Activated T-cell treated with anti-CD3 and anti-CD28 coated beads for 1 hour (primary cell): ENCODE measurements at regions not wholly inside any gene's neighbourhood (a gene's known extent, or its start where the extent isn't known, plus 50 kb on each side); places are given as distances from the start of the nearest gene placed in this dataset.
"Not testable (repeated sequence)": the region's sequence is repeated elsewhere in the genome, so short reads cannot be mapped to it uniquely, and the experiment has no call there.

Source experiments
- DNase-seq: peaks from one replicate; pipeline ENCODE4 v3.0.0-alpha.2; 2020; ENCODE audit warnings: low read depth

DNA sequence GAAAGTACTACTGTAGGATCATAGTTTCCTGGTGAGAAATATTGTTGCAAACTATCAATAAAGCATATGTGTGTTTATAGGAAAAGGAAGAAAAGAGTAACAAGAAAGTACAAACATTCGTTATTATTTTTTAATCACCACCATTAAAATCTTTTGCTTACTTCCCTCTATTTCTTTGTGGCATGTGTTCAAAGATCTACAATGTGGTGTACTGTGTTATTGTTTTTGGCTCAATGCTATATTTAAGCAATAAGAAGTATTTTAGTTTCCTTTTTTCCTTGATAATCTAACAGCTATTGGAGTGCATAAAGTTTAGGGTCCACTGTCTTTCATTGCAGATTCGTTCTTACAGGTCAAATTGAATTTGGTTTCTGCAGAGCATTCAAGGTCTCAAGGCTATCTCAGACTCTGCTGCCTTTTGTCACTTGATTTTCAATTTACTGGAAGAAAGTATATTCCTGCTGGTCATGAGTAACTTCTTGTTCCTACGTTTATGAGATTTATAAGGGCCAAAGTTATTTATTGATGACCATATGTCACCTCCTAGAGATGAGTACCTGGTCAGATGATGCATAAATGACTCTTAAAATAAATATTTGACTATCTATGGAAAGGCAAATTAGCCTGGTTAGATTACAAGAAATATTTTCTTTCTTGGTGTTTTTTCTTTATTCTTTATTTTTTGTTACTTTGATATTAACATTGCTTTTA, 323.0 kb downstream of the TMEM167A start:
- no peak for DNase-seq

- DNase-seq: no peak
These were observed 323.8 kb downstream of the TMEM167A start for GRCh38 chr5:82753374-82753773.

DNA sequence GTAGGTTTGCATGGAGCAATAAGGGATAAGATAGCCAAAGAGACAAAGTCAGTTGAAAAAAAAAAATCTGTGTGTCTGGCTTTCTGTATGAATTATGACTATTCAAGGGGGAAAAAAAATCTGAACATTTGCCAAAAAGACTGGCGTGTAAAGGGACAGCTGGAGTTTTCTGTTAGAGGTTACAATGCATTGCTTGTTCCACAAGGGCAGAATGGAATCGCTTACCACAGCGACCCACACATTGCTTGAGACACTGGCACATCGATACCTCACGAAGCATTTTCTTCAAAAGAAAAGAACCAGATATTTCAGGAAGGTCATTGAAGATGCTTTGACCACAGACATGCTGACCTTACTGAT, 327.8 kb downstream of the TMEM167A start:
- DNase-seq: no peak

DNA sequence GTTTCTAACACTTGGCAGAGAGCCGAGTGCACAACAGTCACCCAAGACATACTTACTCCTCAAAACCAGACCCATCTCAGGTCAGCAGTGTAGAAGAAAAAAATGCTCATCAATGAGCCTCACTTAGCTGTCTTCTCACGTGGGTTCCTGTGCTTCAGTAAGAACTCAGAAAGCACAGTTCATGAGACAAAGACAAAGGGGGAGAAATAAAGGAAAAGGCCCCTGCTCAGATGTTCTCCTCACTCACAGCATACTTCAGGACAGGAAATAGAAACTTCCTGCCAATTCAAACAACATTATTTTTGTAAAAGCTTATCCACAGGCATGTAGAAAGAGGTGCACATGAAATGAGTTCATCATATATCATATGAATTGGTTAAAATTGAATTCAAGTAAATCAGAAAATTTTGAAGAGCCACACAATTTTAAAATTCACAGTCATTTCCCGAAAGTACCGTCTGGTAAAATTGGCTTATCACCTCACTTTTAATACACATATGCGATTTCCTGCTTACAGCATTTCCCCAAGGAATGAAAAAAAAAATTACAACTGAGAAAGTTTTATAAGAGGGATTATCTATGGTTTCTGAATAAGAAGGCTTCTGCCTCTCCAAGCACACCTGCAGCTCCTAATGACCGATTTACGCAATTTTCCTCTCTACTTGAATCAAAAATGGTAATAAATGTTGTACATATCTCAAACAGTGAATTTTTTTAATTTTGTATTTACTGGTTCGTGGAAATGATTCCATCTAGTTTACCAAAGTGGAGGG, 328.3 kb downstream of the TMEM167A start:
- no peak for DNase-seq

- DNase-seq: no peak
These were observed 329.2 kb downstream of the TMEM167A start for GRCh38 chr5:82747986-82748385.

GRCh38 chr5:82745016-82745415, 332.2 kb downstream of the TMEM167A start:
- no peak for DNase-seq

GRCh38 chr5:82738681-82739269, 338.4 kb downstream of the TMEM167A start:
- DNase-seq: no peak

GRCh38 chr5:82735160-82735789, 341.9 kb downstream of the TMEM167A start:
- DNase-seq: no peak

- no peak for DNase-seq
These were observed 342.8 kb downstream of the TMEM167A start for GRCh38 chr5:82734347-82734746.

DNA sequence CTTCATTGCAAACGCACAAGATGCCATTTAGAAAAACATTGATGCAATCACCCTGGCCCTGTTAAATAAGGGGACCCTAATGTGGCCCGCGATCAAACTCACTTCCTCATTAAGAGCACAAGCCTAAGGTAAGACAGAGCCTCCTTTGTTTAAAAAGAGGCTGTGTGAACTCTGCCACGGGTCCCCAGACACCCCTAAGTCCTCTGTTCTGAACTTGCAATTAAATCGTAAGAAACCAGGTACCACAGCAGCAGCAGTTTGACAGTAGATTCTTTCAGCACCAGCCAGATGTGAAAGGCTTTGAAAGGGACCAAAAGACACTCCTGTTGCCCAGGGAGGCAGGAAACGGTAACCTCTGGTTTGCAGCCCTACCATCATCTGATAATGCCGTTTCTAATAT, 346.3 kb downstream of the TMEM167A start:
- DNase-seq: no peak

DNA sequence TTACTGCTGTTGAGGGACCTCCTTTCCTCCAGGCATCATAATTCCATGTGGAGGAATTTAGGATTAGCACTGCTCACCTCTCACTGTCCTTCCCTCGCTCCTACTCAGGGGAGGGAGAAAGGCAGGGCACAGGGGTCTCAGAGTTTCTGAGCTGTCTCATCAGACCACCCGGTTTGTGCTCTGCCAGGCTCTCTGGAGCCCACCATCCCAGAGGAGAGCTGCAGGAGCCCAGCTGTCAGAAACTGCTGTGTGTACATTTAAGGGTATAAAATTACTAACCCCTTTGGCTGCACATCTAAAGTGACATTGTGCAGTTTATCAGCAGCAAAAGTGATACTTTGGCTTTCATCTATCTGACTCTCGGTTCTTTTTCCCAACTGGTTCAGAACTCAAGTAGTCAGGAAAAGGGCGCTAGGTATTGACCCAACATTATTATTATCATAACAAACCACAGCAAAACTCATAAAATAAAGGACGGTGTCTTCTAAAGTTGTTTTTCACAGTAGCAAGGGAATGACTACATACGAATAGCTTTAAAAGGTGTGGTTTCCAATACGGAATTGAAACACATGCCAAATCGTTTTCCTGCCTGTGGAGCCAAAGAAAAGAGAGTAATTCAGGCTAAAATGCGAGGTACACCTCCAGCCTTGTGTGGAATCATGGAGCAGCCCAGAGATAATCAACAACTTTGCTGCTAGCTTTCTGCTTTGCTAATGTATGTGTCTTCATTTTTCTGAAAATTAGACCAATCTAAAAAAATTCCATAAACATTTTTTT, 348.1 kb downstream of the TMEM167A start:
- no peak for DNase-seq

DNA sequence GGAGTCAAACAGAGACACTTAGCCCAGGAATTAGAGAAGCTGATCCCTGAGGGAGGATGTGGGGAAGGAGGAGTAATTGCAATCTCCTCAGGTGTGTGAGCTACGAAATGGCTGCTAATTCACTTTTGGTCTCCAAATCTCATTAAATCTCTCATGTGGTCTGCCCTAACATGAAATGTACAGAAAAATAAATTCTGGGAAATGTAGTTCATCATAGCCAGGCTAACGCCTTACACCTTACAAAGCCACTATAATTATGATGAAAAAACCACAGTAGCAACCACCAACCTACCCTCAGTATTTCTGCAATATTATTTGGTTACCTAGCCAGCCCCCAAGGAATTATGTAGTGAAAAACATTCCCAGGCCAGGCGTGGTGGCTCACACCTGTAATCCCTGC, 354.0 kb downstream of the TMEM167A start:
- DNase-seq: no peak

DNA sequence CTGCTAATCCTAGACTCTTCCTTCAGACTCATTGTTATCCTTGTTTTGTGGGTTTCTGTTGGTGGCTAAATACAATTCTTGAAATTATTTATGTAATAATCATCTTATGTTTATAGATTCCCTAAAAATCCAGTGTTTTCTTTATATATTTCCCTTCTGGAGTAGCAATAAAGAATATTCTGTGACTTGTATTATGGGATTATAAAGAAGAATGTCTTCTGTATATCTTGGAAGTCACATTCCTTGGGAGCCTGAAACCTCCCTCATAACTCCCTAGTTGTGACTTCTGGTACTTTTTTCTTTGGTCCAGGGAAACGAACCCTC, 356.1 kb downstream of the TMEM167A start:
- no peak for DNase-seq

- DNase-seq: no peak
These were observed 356.7 kb downstream of the TMEM167A start for GRCh38 chr5:82720213-82721086.

GRCh38 chr5:82719368-82719767, 357.8 kb downstream of the TMEM167A start:
- no peak for DNase-seq

DNA sequence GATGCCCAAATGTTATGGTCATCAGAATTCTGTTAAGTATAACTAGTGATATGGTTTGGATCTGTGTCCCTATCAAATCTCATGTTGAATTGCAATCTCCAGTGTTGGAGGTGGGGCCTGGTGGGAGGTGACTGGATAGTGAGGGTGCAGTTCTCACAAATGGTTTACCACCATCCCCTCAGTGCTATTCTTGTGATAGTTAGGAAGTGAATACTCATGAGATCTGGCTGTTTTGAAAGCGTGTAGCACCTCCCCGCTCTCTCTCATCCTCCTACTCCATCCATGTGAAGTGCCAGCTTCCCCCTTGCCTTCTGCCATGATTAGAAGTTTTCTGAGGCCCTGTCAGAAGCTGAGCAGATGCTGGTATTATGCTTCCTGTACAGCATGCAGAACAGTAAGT, 359.5 kb downstream of the TMEM167A start:
- DNase-seq: no peak

GRCh38 chr5:82714732-82715131, 362.5 kb downstream of the TMEM167A start:
- not testable (repeated sequence) for DNase-seq

- no peak for DNase-seq
These were observed 363.4 kb downstream of the TMEM167A start for GRCh38 chr5:82713811-82714210.

GRCh38 chr5:82707741-82708140, 369.5 kb downstream of the TMEM167A start:
- no peak for DNase-seq

DNA sequence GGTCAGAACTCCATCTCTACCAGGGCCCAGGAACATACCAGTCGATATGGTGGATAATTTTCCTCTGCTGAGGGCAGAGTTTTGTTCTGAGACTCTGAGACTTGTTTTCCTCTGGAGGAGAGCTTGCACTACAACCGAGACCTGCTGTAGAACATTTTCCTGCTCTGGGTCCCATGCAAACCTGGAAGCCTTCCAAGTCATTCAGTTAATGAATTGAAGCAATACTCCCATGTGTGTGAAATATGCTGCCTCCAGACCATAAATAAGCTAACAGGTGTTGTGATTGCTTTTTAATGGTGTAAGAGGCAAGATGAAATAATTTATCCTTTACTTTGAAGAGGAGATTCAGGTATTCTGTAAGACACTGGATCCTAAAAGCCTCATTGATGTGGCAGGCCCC, 372.8 kb downstream of the TMEM167A start:
- DNase-seq: no peak

DNA sequence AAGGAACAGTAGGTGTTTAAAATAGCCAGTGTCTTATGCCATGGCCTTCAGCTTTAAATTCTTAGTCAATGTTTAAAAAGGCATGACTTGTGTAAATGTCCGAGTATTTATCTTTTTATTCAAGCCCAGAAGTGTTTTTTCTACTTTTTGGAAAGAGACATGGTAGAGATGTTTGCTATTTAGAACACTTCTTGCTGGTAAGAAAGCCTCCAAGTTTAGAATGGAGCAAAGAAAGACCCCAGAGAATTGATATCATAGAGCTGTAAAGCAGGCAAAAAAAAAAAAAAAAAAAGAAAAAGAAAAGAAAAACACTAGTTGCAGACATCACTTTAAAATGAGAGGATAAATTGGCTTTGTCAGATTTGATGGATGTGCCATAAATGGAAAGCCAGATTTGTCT, 375.1 kb downstream of the TMEM167A start:
- no peak for DNase-seq
